Epidermal melanocyte (primary cell): ENCODE measurements at regions not wholly inside any gene's neighbourhood (a gene's known extent, or its start where the extent isn't known, plus 50 kb on each side); places are given as distances from the start of the nearest gene placed in this dataset.

Experiments
- DNase-seq: peaks from one replicate; pipeline ENCODE4 v3.0.0; 2011; ENCODE audit warnings: low spot score; ENCODE audit not compliant: insufficient read length

GRCh38 chr3:68315546-68315945, 616.8 kb downstream of the TAFA4 start:
- no peak for DNase-seq

- no peak for DNase-seq
Measured at GRCh38 chr3:68306571-68306970, 625.8 kb downstream of the TAFA4 start.

- DNase-seq: no peak
Measured at GRCh38 chr3:68295457-68295856, 636.9 kb downstream of the TAFA4 start.

- no peak for DNase-seq
Measured at GRCh38 chr3:68290333-68290732, 635.9 kb upstream of the SUCLG2 start.

- no peak for DNase-seq
Measured at GRCh38 chr3:68288085-68288484, 633.7 kb upstream of the SUCLG2 start.

GRCh38 chr3:68287101-68287500, 632.7 kb upstream of the SUCLG2 start:
- no peak for DNase-seq

- no peak for DNase-seq
Measured at GRCh38 chr3:68274286-68274685, 619.9 kb upstream of the SUCLG2 start.

GRCh38 chr3:68271145-68271544, 616.7 kb upstream of the SUCLG2 start:
- DNase-seq: no peak

- no peak for DNase-seq
Measured at GRCh38 chr3:68256635-68257223, 602.3 kb upstream of the SUCLG2 start.

- DNase-seq: no peak
Measured at GRCh38 chr3:68249265-68249664, 594.9 kb upstream of the SUCLG2 start.

GRCh38 chr3:68242606-68243005, 588.2 kb upstream of the SUCLG2 start:
- DNase-seq: no peak

- DNase-seq: no peak
Measured at GRCh38 chr3:68239542-68239941, 585.1 kb upstream of the SUCLG2 start.

- no peak for DNase-seq
Measured at GRCh38 chr3:68234076-68234780, 579.8 kb upstream of the SUCLG2 start.

- no peak for DNase-seq
Measured at GRCh38 chr3:68228856-68229255, 574.4 kb upstream of the SUCLG2 start.

- DNase-seq: no peak
Measured at GRCh38 chr3:68220832-68221231, 566.4 kb upstream of the SUCLG2 start.

- no peak for DNase-seq
Measured at GRCh38 chr3:68211637-68212036, 557.2 kb upstream of the SUCLG2 start.

- DNase-seq: no peak
Measured at GRCh38 chr3:68210635-68211034, 556.2 kb upstream of the SUCLG2 start.

- DNase-seq: no peak
Measured at GRCh38 chr3:68207327-68207726, 552.9 kb upstream of the SUCLG2 start.

- no peak for DNase-seq
Measured at GRCh38 chr3:68206524-68207117, 552.2 kb upstream of the SUCLG2 start.

- no peak for DNase-seq
Measured at GRCh38 chr3:68186733-68187132, 532.3 kb upstream of the SUCLG2 start.

- DNase-seq: no peak
Measured at GRCh38 chr3:68176600-68176999, 522.2 kb upstream of the SUCLG2 start.

GRCh38 chr3:68173012-68173634, 518.7 kb upstream of the SUCLG2 start:
- DNase-seq: no peak
